MM.1S (cell line): ENCODE measurements at regions not wholly inside any gene's neighbourhood (a gene's known extent, or its start where the extent isn't known, plus 50 kb on each side); places are given as distances from the start of the nearest gene placed in this dataset.
"Not testable (repeated sequence)": the region's sequence is repeated elsewhere in the genome, so short reads cannot be mapped to it uniquely, and the experiment has no call there.

Experiments used
- DNase-seq: peaks from one replicate; pipeline ENCODE4 v3.0.0-alpha.2; 2015
- H2AFZ ChIP-seq: fragments of 300-600 bp; sonication (generic); 2 replicates; pipeline ENCODE4 v1.6.0; 2016; ENCODE audit warnings: antibody characterized with exemption, low read length
- H3F3A ChIP-seq: fragments of 300-600 bp; sonication (generic); 2 replicates; pipeline ENCODE4 v1.6.1; 2016; ENCODE audit warnings: mild to moderate bottlenecking, antibody characterized with exemption, low read length, moderate library complexity, mixed read lengths; ENCODE audit not compliant: insufficient read depth
- H3K27ac ChIP-seq: fragments of 300-600 bp; sonication (generic); 2 replicates; pipeline ENCODE4 v1.5.1; 2016; ENCODE audit warnings: mild to moderate bottlenecking, low read length
- H3K27me3 ChIP-seq: fragments of 300-600 bp; sonication (generic); replicated peaks from 2 replicates; pipeline ENCODE4 v1.6.0; 2016; ENCODE audit warnings: low read length; ENCODE audit not compliant: insufficient read depth
- H3K36me3 ChIP-seq: fragments of 300-600 bp; sonication (generic); replicated peaks from 2 replicates; pipeline ENCODE4 v1.6.1; 2016; ENCODE audit warnings: mild to moderate bottlenecking, low read length, mixed read lengths; ENCODE audit not compliant: insufficient read depth
- H3K4me1 ChIP-seq: fragments of 300-600 bp; sonication (generic); 2 replicates; pipeline ENCODE4 v1.6.1; 2016; ENCODE audit warnings: low read length, mixed read lengths
- H3K4me2 ChIP-seq: fragments of 300-600 bp; sonication (generic); 2 replicates; pipeline ENCODE4 v1.6.0; 2016; ENCODE audit warnings: low read depth, low read length
- H3K4me3 ChIP-seq: fragments of 300-600 bp; sonication (generic); 2 replicates; pipeline ENCODE4 v1.5.1; 2016; ENCODE audit warnings: low read length, mixed read lengths
- H3K79me2 ChIP-seq: fragments of 300-600 bp; sonication (generic); 2 replicates; pipeline ENCODE4 v1.6.1; 2016; ENCODE audit warnings: mixed run types, low read length, mixed read lengths
- H3K9ac ChIP-seq: fragments of 300-600 bp; sonication (generic); 2 replicates; pipeline ENCODE4 v1.6.1; 2016; ENCODE audit warnings: low read length, mixed read lengths
- H3K9me2 ChIP-seq: fragments of 300-600 bp; sonication (generic); replicated peaks from 2 replicates; pipeline ENCODE4 v1.6.1; 2016; ENCODE audit warnings: mild to moderate bottlenecking, low read length, mixed read lengths; ENCODE audit not compliant: insufficient read depth
- H3K9me3 ChIP-seq: fragments of 300-600 bp; sonication (generic); replicated peaks from 2 replicates; pipeline ENCODE4 v1.6.1; 2016; ENCODE audit warnings: mild to moderate bottlenecking, low read length, mixed read lengths; ENCODE audit not compliant: insufficient read depth
- H4K20me1 ChIP-seq: fragments of 300-600 bp; sonication (generic); 2 replicates; pipeline ENCODE4 v1.6.1; 2016; ENCODE audit warnings: mild to moderate bottlenecking, low read length, moderate library complexity, mixed read lengths; ENCODE audit not compliant: insufficient read depth
- CTCF ChIP-seq: fragments of 300-600 bp; sonication (generic); IDR thresholded peaks from 2 replicates; pipeline ENCODE4 v1.5.1; 2016; ENCODE audit warnings: antibody characterized with exemption, low read length, mixed read lengths
- EZH2 ChIP-seq: fragments of 300-600 bp; sonication (generic); optimal IDR thresholded peaks from 2 replicates; pipeline ENCODE3; 2017; ENCODE audit warnings: low read depth, mild to moderate bottlenecking, antibody characterized with exemption, low read length, mixed read lengths
- EZH2phosphoT487 ChIP-seq: fragments of 300-600 bp; sonication (generic); IDR thresholded peaks from 2 replicates; pipeline ENCODE4 v1.6.1; 2018; ENCODE audit warnings: antibody characterized with exemption, low read length

DNA sequence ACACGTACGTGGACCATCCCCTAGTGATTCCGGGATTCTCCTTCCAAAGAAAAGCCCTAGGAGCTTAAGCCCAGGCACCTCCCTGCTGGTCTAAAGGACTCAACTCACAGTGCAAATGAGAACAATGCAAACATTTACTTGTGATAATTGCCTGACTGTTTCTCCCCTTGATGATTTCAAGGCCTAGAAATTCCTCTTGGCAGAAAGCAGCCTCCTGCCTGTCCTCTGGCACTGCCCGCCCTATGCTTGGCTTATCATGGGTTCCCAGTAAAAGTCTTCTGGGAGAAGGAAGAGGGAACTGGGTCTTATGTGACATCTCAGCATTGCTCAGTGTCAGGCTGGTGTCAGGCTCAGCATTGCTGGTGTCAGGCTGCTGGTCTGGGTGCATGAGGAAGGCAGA lies 351.8 kb downstream of the SHANK2 start:
- H3K9me2 ChIP-seq: no peaks in the 10 kb centered on the region
- TF ChIP-seq EZH2phosphoT487 (no peak), CTCF (no peak), EZH2 (no peak)
- no peak overlapping the region for H3K4me2 ChIP-seq
- H3K27me3 ChIP-seq: peaks cover 63% of the 10 kb centered on the region
- H3F3A ChIP-seq: no peaks in the 10 kb centered on the region
- no peak overlapping the region for H3K27ac ChIP-seq
- H3K9ac ChIP-seq: no peak overlapping the region
- H4K20me1 ChIP-seq: no peaks in the 10 kb centered on the region
- no peak overlapping the region for H3K4me3 ChIP-seq
- H3K79me2 ChIP-seq: no peaks in the 10 kb centered on the region
- H2AFZ ChIP-seq: no peak overlapping the region
- no peaks in the 10 kb centered on the region for H3K4me1 ChIP-seq
- H3K9me3 ChIP-seq: no peaks in the 10 kb centered on the region
- DNase-seq: no peak
- H3K36me3 ChIP-seq: no peaks in the 10 kb centered on the region

DNA sequence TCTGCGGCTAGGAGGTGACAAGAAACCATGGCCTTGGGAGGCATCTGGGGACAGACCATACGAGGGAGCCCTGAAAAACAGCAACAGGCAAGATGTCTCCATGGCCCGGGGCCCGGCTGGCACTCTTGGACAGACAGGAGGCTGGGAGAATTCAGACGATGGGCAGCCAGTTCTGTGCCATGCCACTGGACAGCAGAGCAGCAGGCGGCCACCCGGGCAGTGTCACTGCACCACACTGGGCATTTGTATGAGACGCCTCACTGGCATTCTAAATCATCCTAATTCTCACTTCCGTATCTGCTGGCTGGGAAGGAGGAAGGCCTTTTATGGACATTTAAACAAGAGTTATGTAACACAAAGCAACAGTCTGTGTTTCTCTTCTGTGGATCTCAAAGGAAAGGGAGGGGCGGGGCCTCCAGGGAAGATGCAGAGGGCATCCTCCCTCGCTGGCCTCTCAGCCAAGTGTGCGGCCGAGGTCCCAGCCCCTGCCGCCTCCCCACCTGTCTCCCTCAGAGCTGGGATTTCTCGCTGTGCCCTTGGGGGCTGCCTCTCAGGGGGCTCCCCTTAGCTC lies 350.3 kb downstream of the SHANK2 start:
- no peak overlapping the region for H3K27ac ChIP-seq
- no peak for TF ChIP-seq EZH2
- no peak for TF ChIP-seq EZH2phosphoT487
- no peak for TF ChIP-seq CTCF

DNA sequence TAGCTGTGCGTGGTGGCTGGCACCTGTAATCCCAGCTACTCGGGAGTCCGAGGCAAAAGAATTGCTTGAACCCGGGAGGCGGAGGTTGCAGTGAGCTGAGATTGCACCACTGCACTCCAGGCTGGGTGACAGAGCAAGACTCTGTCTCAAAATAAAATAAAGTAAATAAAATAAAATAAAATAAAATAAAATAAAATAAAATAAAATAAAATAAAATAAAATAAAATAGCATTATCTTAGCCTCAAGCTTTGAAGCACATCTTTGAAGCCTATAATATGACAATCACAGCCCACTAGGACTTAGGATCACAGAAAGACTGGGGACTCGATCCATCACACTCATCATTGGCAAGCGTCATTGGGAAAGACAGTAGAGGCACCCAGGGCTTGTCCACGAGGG lies 349.1 kb downstream of the SHANK2 start:
- H3K4me1 ChIP-seq, H3K27ac ChIP-seq, H3K79me2 ChIP-seq, DNase-seq, H3K9me3 ChIP-seq, H3K4me3 ChIP-seq, H3F3A ChIP-seq, H3K9me2 ChIP-seq, H2AFZ ChIP-seq, H3K9ac ChIP-seq, H3K36me3 ChIP-seq, H4K20me1 ChIP-seq, H3K4me2 ChIP-seq: not testable (repeated sequence)
- H3K27me3 ChIP-seq: peaks cover 64% of the 10 kb centered on the region

More for the DNA sequence above, 350.3 kb downstream of the SHANK2 start:
- H3K4me3 ChIP-seq: no peak overlapping the region
- no peak overlapping the region for H3K9ac ChIP-seq
- no peaks in the 10 kb centered on the region for H3K9me2 ChIP-seq
- H3K79me2 ChIP-seq: no peaks in the 10 kb centered on the region
- no peak for DNase-seq
- H3K9me3 ChIP-seq: no peaks in the 10 kb centered on the region
- no peak overlapping the region for H2AFZ ChIP-seq
- H3K36me3 ChIP-seq: no peaks in the 10 kb centered on the region
- H3F3A ChIP-seq: no peaks in the 10 kb centered on the region
- peaks cover 60% of the 10 kb centered on the region for H3K27me3 ChIP-seq
- no peaks in the 10 kb centered on the region for H3K4me1 ChIP-seq
- no peak overlapping the region for H3K4me2 ChIP-seq
- no peaks in the 10 kb centered on the region for H4K20me1 ChIP-seq

DNA sequence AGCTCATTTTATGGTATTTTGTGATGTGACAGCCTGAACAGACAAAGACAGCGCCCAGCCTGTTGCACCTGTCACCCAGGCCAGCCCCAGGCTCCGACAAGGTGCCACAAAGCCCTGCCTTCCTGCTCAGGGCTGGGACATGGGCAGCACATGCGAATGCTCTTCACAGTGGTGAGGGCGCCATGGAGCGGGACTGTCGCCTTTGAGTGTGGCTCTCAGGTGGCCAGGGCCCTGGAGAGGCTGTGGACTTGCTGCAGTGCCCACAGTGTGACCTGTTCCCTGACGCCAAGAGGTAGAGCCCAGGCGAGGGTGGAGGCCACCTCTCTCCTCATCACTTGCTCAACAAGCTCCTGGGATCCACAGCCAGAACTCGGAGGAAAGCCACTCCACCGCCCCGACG lies 346.3 kb downstream of the SHANK2 start:
- Histone ChIP-seq H3K4me1 (no peaks in the 10 kb centered on the region), H3K9ac (no peak overlapping the region), H3K9me2 (no peaks in the 10 kb centered on the region)

More for the DNA sequence above, 346.3 kb downstream of the SHANK2 start:
- no peaks in the 10 kb centered on the region for H3F3A ChIP-seq
- no peaks in the 10 kb centered on the region for H4K20me1 ChIP-seq
- H3K27ac ChIP-seq: no peak overlapping the region
- DNase-seq: no peak
- H3K4me2 ChIP-seq: no peak overlapping the region
- TF ChIP-seq EZH2phosphoT487 (no peak), CTCF (no peak), EZH2 (no peak)
- no peaks in the 10 kb centered on the region for H3K79me2 ChIP-seq
- H2AFZ ChIP-seq: no peak overlapping the region
- H3K9me3 ChIP-seq: no peaks in the 10 kb centered on the region
- H3K27me3 ChIP-seq: peaks cover 78% of the 10 kb centered on the region
- H3K4me3 ChIP-seq: no peak overlapping the region
- H3K36me3 ChIP-seq: no peaks in the 10 kb centered on the region
